GM12891 (cell line): ENCODE measurements at regions not wholly inside any gene's neighbourhood (a gene's known extent, or its start where the extent isn't known, plus 50 kb on each side); places are given as distances from the start of the nearest gene placed in this dataset.

Experiments used
- POLR2A ChIP-seq: IDR thresholded peaks from 2 replicates; pipeline ENCODE4 v1.6.1; 2011; ENCODE audit warnings: low read depth, low read length, control low read depth
- POLR2AphosphoS5 ChIP-seq: IDR thresholded peaks from 2 replicates; pipeline ENCODE4 v1.6.1; 2011; ENCODE audit warnings: low read depth, low read length, control low read depth
- TAF1 ChIP-seq: IDR thresholded peaks from 2 replicates; pipeline ENCODE4 v1.6.1; 2011; ENCODE audit warnings: low read depth, low read length, control low read depth

DNA sequence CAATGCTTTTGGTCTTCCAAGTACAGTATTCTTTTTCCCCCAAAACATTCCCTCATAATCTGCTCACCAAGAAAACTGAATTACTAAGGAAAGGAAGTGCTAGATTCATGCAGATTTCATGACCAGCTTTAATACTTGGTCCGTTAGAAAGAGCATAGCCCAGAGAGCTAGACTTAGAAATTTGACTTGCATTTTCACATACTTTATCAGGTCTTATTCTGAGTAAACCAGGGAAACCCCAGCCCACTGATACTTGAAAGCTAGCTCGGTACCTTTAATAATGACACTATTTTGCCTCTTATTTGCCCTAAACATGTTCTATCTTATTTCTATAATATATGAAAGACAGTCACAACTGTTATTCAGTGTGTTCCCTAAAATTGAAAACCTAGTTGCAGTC, 204.5 kb downstream of the TTLL7 start:
- no peak for TF ChIP-seq POLR2A
- TF ChIP-seq TAF1 = no peak
- TF ChIP-seq POLR2AphosphoS5 = no peak
